ENCODE measurements at regions not wholly inside any gene's neighbourhood (a gene's known extent, or its start where the extent isn't known, plus 50 kb on each side); places are given as distances from the start of the nearest gene placed in this dataset.

- no peak for DNase-seq (ENCODE audit: low read depth)
Observed at GRCh38 chr1:238293075-238293474, 402.4 kb upstream of the ZP4 start.

DNA sequence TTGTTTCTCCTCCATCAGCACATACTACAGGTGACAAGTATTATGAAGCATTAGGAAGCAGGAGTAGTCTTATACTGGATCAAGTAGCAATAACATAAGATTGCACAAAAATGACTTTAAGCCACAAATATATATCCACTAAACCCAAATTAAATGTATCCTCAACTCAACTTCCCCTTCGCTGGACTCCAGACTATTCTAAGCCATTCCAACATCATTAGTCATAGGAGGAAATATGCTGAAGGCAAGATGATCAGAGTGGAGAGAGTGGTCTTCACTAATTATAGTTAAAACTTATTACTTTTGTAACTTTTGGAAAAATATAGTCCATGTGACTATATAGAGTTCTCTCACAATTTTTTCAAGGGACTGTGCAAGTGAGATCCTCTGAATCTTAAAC lies 390.7 kb upstream of the ZP4 start:
- DNase-seq (ENCODE audit: low read depth) = no peak

- no peak for DNase-seq (ENCODE audit: low read depth)
Observed at GRCh38 chr1:238279694-238280380, 389.1 kb upstream of the ZP4 start.

GRCh38 chr1:238272145-238272544 lies 381.4 kb upstream of the ZP4 start:
- no peak for DNase-seq (ENCODE audit: low read depth)

- DNase-seq (ENCODE audit: low read depth) = no peak
Observed at GRCh38 chr1:238265866-238266265, 375.1 kb upstream of the ZP4 start.

DNA sequence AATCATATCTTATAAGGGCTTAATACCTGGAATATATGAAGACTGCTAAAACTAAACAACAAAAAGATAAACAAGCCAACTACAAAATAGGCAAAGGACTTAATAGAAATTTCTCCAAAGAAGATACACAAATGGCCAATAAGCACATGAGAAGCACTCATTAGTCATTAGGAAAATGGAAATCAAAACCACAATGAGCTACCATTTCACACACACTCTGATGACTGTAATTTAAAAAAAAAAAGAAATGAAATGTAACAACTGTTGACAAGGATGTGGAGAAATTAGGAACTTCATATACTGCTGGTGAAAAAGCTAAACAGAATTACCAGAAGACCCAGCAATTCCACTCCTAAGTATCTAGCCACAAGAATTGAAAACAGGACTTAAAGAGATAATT lies 374.2 kb upstream of the ZP4 start:
- DNase-seq (ENCODE audit: low read depth) = no peak

DNA sequence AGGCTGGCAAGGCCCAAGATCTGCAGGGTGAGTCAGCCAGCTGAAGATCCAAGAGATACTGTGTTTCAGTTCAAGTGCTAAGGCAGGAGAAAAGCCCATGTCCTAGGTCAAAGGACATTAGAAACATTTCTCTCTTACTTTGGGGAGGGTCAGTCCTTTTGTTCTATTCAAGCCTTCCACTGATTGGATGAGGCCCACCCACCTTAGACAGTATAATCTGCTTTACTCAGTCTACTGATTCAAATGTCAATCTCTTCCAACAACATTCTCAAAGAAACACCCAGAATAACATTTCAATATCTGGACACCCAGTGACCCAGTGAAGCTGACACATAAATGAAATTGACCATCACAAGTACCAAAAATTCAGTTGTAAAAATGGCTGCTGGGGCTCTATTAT lies 367.8 kb upstream of the ZP4 start:
- no peak for DNase-seq (ENCODE audit: low read depth)

DNA sequence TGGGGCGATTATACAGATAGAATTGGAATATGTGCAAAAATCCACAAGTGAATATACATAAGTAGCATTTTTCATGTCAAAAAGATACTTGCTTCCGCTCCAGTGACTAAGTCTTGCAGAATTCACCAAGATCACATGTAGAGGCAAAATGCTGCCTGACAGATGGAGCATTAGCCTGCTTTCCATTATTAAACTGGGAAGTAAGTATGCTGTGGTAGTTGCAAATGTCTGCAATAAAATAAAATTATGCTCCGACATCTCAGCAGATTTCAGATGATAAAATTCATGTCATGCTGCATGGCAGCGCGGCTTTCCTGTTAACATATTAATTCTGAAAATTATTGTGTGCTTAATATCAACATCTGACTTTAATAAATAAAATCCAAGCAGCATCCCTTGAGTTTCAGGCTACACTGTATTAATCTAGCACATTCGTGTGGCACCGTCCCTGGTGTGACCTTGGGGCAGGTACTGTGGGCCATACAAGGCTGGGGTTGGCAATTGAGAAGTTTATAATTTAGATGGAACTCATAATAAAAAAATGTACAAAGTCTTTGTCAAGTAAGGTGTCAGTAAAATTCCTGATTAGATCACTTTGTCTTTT lies 366.4 kb upstream of the ZP4 start:
- DNase-seq (ENCODE audit: low read depth) = no peak

DNA sequence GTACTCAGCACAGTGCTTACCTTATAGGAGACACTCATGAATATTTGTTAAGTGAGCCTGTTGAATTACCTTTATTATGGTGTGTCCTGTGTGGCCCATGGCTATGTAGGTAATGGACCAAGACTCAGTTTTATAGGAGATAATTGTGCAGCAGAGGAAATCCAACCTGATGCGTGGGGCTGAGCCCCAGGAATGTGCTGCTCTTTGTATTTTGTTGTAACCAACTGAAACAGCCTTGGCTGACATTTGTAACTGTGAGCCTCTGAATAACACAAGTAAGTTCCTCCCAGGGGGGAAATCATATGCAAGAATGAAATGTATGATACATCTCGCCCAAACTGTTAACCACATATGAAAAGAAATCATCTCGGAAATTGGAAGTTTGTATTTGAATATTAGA lies 364.2 kb upstream of the ZP4 start:
- no peak for DNase-seq (ENCODE audit: low read depth)

DNA sequence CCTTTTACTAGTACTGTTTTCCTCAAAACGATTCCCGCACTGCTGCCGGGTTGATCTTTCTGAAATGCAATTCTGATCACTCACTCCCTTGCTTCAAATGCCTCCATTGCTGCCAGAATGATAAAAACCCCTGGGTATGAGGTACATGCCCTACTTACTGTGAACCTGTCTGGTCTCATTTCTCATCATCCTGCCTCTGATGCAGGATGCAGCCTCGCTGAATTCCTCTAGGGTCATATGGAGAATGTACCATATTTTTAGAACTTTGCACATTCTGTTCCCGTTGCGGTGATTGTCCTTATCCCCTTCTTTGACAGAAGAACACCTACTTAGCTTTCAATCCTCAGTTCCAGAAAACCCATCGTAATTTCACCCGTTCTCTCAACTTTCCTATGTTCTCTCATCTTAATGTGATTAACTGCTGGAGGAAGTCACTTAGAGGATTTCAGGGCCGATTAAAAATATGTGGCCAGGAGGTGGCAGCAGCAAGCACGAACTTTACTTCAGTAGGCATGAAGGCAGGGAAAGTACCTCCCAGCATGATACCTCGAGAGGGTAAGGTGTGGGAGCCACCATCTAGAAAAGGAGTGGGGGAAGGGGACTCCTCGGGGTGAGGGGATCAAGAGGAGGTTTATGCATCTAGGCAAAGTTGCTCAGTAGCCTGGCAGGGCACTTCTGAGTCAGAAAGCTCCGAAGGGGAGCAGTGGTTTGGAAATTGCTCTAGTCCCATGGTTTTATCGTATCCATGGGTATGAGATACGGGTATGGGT lies 361.5 kb upstream of the ZP4 start:
- DNase-seq (ENCODE audit: low read depth) = peak; percentile 9

DNA sequence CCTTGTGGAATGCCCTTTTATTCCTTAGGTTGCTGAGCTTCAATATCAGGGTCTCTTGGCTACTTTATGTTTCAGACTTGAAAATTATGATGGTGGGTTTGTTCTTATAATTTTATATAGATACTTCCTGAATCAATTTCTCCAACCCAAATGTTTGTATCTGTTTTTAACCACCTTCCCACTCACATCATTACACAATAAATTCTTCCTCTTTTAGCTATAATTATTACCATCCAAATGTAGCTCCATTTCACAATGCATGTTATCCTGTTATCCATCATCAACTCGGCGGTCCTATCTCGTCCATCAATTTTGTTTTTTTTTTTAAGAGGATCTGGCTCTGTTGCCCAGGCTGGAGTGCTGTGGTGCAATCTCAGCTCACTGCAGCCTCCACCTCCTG lies 357.6 kb upstream of the ZP4 start:
- no peak for DNase-seq (ENCODE audit: low read depth)

- DNase-seq (ENCODE audit: low read depth) = no peak
Observed at GRCh38 chr1:238242181-238242580, 351.5 kb upstream of the ZP4 start.

GRCh38 chr1:238241607-238242006 lies 350.9 kb upstream of the ZP4 start:
- no peak for DNase-seq (ENCODE audit: low read depth)

- no peak for DNase-seq (ENCODE audit: low read depth)
Observed at GRCh38 chr1:238239343-238239742, 348.6 kb upstream of the ZP4 start.

DNA sequence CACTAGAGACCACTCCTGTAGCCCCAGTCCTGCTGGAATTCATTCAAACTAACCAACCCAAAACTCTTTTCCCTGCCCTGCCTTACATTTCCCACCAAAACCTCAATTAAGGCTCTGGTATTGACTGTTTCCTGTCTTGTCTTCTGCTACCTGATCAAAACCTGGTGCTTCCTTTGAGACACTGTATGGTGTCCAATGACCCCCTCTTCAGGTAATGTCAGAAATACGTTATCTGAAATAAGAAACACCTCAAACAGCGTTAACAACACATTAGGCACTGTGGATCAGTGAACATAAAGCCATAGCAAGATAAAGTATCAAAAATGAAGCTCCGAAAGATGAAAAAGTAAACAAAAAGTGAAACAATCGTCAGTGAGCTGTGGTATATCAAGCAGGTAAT lies 343.2 kb upstream of the ZP4 start:
- DNase-seq (ENCODE audit: low read depth) = no peak

GRCh38 chr1:238232084-238232710 lies 341.5 kb upstream of the ZP4 start:
- no peak for DNase-seq (ENCODE audit: low read depth)

DNA sequence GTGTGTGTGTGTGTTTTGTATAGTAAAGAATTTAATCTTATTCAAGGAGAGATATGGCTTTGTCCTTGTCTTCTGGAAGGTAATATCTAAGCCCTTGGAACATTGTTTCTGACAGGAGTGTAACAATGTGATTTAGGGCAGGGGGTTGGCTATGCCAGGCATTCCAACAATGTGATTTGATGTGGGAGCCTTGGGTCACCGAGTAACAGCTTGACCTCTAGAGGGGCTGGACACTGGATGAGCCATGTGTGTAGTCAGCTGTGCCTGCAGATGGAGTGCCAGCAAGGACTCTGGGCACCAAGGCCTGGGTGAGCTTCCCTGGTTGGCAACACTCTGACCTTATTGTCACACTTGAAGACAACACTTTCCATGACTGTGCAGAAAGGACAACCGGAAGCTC lies 336.1 kb upstream of the ZP4 start:
- DNase-seq (ENCODE audit: low read depth) = no peak

DNA sequence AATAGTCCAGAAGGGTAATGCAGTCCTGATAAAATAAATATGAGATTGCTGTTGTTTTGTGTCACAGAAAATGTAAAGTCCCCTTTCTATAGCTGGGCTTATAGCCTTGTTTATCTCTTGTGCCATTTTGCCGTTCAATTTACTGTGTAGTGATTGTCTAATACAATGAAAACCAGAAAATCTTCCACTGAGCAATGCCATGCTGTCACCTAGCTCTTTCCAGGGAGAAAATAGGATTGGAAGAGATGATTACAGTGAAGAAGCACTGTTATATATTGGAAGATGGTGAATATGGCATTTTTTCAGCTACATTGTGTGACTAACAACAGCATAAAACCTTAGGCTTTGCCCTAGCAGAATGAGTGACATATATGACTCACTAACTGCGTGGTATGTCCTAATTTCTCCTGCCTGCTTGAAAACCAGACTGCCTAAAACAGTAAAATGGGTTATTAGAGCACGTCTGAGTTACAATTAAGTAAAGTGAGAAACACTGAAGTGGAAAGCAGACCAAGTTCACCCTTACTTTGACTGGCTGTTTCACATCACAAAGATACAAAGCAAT lies 332.4 kb upstream of the ZP4 start:
- DNase-seq (ENCODE audit: low read depth) = no peak

- DNase-seq (ENCODE audit: low read depth) = no peak
Observed at GRCh38 chr1:238221738-238222137, 331.0 kb upstream of the ZP4 start.

GRCh38 chr1:238214449-238214848 lies 323.7 kb upstream of the ZP4 start:
- DNase-seq (ENCODE audit: low read depth) = no peak

DNA sequence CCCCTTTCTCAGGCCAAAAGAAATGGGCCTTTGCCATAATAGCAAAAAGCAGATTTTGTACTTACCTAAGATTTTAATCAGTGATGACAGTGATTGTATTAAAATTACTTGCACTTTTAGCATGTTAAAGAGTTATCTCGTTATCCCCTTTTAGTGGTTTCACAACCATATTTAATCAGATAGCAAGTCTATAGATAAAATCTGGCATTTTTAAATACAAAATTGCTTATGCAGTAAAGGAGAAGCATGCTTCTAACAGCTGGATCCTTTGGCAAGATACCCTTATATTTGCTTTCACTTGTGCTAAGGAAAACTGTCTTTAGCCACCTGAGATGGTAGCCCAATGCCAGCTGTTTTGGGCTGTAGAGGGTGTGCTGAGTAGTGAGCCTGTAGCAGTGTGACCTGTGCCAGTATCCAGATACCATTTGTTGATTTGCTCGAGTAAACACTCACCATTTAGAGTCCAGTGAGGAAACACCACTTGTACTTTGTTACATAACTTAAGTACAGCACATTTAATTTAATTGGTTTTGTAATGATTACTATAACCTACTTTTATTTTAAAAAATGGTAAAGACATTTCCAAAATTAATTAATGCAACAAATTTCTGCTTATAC lies 314.4 kb upstream of the ZP4 start:
- DNase-seq (ENCODE audit: low read depth) = no peak

- DNase-seq (ENCODE audit: low read depth) = no peak
Observed at GRCh38 chr1:238201992-238202391, 311.3 kb upstream of the ZP4 start.
